Hematopoietic multipotent progenitor cell treated with erythropoietin and hydrocortisone succinate and interleukin-3 and kit ligand, for 17 days (in vitro differentiated cells): ENCODE measurements at regions not wholly inside any gene's neighbourhood (a gene's known extent, or its start where the extent isn't known, plus 50 kb on each side); places are given as distances from the start of the nearest gene placed in this dataset.
"Not testable (repeated sequence)": the region's sequence is repeated elsewhere in the genome, so short reads cannot be mapped to it uniquely, and the experiment has no call there.

ENCODE experiments used
- DNase-seq: peaks from one replicate; pipeline ENCODE4 v3.0.0-alpha.2; 2015; ENCODE audit warnings: low spot score

GRCh38 chr14:89067293-89067972 is 243.0 kb downstream of the TTC8 start:
- DNase-seq: no peak

DNA sequence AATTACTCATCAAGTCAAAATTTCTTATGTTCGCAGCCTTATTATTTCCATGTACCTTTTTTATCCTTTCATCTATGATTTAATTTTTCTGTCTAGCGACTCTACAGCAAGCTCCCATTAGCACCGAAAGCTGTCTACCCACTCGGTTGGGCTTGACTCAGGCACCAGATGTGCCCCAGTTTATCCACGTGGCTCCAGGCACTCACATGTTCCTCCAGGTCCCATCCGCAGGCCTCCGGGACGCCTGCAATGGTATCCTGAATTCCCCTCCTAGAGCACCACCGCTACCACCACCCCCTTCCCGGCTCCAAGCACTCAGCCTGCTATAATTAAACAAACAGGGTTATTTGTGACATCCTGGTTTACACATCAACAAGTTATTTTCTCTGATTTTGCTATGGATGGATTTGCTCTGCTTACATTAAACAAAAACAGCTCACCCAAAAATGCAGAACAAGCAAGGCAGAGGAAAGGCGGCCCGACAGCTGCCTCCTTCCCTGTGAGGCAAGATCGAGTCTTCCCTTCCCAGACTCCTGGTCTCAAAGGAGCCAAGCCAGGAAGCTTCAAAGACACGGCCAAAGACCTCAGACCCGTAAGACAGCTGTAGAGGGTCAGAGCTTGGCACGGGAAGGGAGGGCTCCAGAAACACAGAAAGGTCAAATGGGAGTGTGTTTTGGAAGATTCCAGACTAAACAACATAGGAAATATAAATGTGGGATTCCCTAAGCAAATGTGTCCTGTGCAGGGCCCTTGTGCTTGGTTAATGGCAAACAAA is 253.8 kb downstream of the TTC8 start:
- DNase-seq: no peak

GRCh38 chr14:89085231-89085731 is 260.8 kb downstream of the TTC8 start:
- DNase-seq: no peak

DNA sequence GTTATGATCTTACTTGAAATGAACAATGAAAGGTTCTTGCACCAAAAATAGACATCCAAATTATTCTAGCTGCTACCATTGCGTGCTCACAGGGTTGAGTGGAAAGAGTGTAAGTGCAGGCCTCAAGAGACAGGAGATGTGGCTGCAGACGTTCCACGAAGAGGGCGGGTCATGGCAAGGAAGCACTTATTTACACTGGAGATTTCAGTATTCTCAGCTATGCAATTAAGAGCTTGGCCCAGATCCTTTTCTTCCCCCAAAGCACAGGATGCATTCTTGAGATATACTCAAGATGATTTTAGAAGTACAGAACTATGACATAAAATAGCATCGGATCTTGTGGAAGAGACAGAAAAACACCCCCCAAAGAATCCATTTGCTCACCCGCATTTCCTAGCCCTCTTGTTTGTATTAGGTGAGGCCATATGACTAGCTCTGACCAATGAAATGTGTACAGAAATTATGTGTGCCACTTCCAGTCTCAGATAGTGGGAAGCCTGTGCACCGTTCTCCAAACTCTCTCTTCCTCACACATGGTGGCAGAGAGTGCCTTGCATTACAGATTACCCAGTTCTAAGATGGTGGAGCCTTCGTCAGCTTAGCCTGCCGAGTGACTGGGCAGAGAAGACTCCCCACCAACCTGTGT is 261.4 kb downstream of the TTC8 start:
- DNase-seq: no peak

- no peak for DNase-seq
Measured at GRCh38 chr14:89088530-89088929, 264.1 kb downstream of the TTC8 start.

DNA sequence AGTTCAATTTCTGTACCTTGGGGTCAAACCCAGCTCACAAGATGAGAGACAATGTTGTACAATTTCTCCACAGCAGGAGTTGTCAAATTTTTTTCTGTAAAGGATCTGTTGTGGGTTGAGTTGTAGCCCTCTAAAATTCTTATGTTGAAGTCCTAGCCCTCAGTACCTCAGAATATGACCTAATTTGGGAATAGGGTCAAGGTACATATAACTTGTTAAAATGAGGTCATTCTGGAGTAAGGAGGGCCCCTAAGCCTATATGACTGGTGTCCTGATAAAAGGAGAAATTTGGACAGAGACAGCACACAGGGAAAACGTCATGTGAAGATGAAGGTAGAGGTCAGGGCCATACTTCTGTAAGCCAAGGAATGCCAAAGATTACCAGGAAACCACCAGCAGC is 264.9 kb downstream of the TTC8 start:
- no peak for DNase-seq

GRCh38 chr14:89091781-89092180 is 267.3 kb downstream of the TTC8 start:
- DNase-seq: no peak

- no peak for DNase-seq
Measured at GRCh38 chr14:89093083-89093730, 268.8 kb downstream of the TTC8 start.

- DNase-seq: no peak
Measured at GRCh38 chr14:89095036-89095435, 270.6 kb downstream of the TTC8 start.

- no peak for DNase-seq
Measured at GRCh38 chr14:89096946-89097345, 272.5 kb downstream of the TTC8 start.

GRCh38 chr14:89098254-89098653 is 273.8 kb downstream of the TTC8 start:
- DNase-seq: no peak

GRCh38 chr14:89104171-89104817 is 279.8 kb downstream of the TTC8 start:
- DNase-seq: not testable (repeated sequence)

DNA sequence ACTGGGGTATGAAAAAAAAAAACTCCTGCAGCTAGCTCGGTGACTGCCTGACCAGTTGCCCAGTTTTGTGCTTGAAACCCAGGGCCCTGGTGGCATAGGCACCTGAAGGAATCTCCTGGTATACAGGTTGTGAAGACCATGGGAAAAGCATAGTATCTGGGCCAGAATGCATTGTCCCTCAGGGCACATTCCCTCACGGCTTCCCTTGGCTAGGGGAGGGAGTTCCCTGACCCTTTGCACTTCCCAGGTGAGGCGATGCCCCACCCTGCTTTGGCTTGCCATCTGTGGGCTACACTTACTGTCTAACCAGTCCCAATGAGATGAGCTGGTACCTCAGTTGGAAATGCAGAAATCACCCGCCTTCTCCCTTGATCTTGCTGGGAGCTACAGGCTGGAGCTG is 280.4 kb downstream of the TTC8 start:
- DNase-seq: not testable (repeated sequence)
